NT2/D1 (cell line): ENCODE measurements at regions not wholly inside any gene's neighbourhood (a gene's known extent, or its start where the extent isn't known, plus 50 kb on each side); places are given as distances from the start of the nearest gene placed in this dataset.
"Not testable (repeated sequence)": the region's sequence is repeated elsewhere in the genome, so short reads cannot be mapped to it uniquely, and the experiment has no call there.

ENCODE experiments used
- DNase-seq: peaks from one replicate; pipeline ENCODE4 v3.0.0-alpha.2; 2011; ENCODE audit warnings: low read depth, low spot score
- H3K27me3 ChIP-seq: 2 replicates; pipeline ENCODE4 v1.6.0; 2011; ENCODE audit warnings: mild to moderate bottlenecking; ENCODE audit not compliant: insufficient read length, insufficient read depth
- H3K36me3 ChIP-seq: 2 replicates; pipeline ENCODE4 v1.6.1; 2011; ENCODE audit warnings: mild to moderate bottlenecking, low read length, mixed read lengths; ENCODE audit not compliant: insufficient read depth, insufficient read length
- H3K4me1 ChIP-seq: 2 replicates; pipeline ENCODE4 v1.5.1; 2011; ENCODE audit not compliant: insufficient read depth, insufficient read length
- H3K4me3 ChIP-seq: 2 replicates; pipeline ENCODE4 v1.5.1; 2011; ENCODE audit warnings: low read depth; ENCODE audit not compliant: insufficient read length
- H3K9ac ChIP-seq: 2 replicates; pipeline ENCODE4 v1.6.0; 2011; ENCODE audit warnings: low read depth; ENCODE audit not compliant: insufficient read length
- H3K9me3 ChIP-seq: 2 replicates; pipeline ENCODE4 v1.5.1; 2011; ENCODE audit warnings: mild to moderate bottlenecking, low read length; ENCODE audit not compliant: insufficient read depth
- SUZ12 ChIP-seq: IDR thresholded peaks from 2 replicates; pipeline ENCODE4 v1.6.1; 2011; ENCODE audit not compliant: insufficient read length, insufficient read depth; ENCODE audit errors: extremely low read depth
- YY1 ChIP-seq: IDR thresholded peaks from 2 replicates; pipeline ENCODE4 v1.6.1; 2011; ENCODE audit not compliant: insufficient read length, insufficient read depth
- ZNF274 ChIP-seq: IDR thresholded peaks from 2 replicates; pipeline ENCODE4 v1.6.1; 2011; ENCODE audit warnings: mild to moderate bottlenecking, low read depth, low read length

- Histone ChIP-seq H3K36me3 (no peaks in the 10 kb centered on the region), H3K9me3 (no peaks in the 10 kb centered on the region), H3K27me3 (no peaks in the 10 kb centered on the region), H3K9ac (no peak overlapping the region), H3K4me1 (no peaks in the 10 kb centered on the region), H3K4me3 (no peak overlapping the region)
- no peak for TF ChIP-seq ZNF274
- no peak for TF ChIP-seq SUZ12
- TF ChIP-seq YY1 = no peak
- no peak for DNase-seq
Measured at GRCh38 chr5:53257806-53258373, 148.3 kb upstream of the MOCS2 start.

DNA sequence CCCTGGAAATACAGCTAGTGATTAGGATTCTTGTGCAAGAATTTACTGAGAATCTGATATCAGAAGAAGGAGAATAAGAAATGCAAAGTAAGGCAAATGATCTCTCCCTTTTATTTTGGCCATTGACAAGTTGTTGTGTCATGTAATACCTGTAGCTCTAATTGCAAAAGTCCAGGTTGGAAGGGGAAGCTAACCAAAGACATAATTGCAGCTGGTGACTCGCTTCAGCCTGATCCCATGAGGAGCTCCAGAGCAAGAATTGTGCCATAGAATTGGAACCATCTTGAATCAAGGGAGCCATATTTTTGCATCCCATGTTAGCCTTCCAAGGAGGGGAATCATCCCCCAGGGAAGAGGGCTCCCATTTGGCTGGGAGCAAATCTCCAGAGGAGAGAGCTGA, 149.6 kb upstream of the MOCS2 start:
- TF ChIP-seq ZNF274 = no peak
- no peak for TF ChIP-seq SUZ12
- TF ChIP-seq YY1 = no peak
- Histone ChIP-seq H3K27me3 (no peaks in the 10 kb centered on the region), H3K9me3 (no peaks in the 10 kb centered on the region), H3K4me1 (no peaks in the 10 kb centered on the region), H3K4me3 (no peak overlapping the region), H3K36me3 (no peaks in the 10 kb centered on the region), H3K9ac (no peak overlapping the region)
- no peak for DNase-seq

DNA sequence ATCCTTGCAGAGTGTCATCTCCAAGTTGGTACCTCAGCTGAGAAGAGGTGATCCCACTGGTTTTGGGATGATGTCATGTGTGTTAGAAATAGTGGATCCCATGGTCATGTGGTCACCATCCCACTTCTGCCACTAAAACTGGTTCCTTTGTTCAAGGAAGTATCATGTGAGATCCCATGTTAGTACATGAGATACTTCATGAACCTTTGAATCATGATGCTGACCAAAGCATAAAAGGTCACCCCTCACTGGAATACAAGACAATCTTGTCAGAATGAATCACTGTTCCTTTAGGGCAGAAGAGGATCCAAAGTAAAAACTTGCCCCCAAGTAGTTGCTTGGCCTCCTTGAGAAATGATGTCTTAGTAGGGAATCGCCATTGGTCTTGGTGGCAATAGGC, 150.9 kb upstream of the MOCS2 start:
- no peak overlapping the region for H3K9ac ChIP-seq
- H3K36me3 ChIP-seq = no peaks in the 10 kb centered on the region
- no peaks in the 10 kb centered on the region for H3K9me3 ChIP-seq
- TF ChIP-seq ZNF274 (no peak), YY1 (no peak), SUZ12 (no peak)
- no peaks in the 10 kb centered on the region for H3K4me1 ChIP-seq
- DNase-seq = no peak
- no peaks in the 10 kb centered on the region for H3K27me3 ChIP-seq
- no peak overlapping the region for H3K4me3 ChIP-seq

DNA sequence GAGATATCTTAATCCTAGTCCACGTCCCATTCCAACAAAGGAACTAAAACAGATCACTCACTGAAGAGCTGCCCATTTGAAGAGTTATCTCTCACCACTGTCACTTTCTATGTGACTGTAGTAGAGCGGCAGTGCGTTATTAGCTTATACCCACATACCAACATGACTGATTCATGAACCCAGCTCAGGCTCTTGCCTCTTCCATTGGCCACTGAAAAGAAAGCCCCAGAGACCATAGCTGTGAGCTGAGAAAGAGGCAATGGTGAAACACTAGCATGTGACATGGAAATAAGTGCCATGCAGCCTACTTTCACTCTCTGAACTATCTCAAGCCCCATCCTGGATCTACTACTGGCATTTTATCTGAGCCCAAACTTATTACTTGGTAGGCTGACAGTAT, 151.7 kb upstream of the MOCS2 start:
- Histone ChIP-seq H3K36me3 (no peaks in the 10 kb centered on the region), H3K27me3 (no peaks in the 10 kb centered on the region), H3K9ac (no peak overlapping the region), H3K4me1 (no peaks in the 10 kb centered on the region), H3K9me3 (no peaks in the 10 kb centered on the region), H3K4me3 (no peak overlapping the region)
- no peak for DNase-seq
- TF ChIP-seq YY1 (no peak), ZNF274 (no peak), SUZ12 (no peak)

DNA sequence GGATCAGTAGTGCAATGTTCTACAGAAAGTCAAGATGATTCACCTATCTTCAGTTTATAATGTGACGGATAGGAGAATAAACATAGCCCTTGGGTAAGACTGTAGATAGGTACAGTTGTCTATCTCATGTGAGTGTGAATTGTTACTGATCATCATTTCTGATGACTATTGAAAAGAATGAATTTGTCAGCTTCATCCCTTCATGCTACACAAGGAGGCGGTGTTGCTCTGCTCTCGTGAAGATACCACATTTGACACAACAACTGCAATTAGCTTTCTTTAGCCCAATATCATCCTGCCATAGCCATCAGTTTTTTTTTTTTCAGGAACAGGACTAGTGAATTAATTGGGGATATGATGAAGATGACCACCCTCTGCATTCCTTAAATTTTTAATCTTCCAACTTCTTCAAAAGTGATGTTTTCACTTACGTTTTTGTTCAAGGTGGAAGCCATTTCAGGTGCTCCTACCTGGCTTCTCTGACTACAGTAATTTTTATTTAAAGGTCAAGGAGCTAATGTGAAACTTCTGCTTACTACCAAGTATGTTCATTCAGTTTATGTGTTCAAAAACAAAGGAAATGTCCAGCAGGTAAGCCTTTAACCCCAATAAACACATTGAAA, 152.9 kb upstream of the MOCS2 start:
- H3K4me1 ChIP-seq = no peaks in the 10 kb centered on the region
- no peak overlapping the region for H3K9ac ChIP-seq
- no peak overlapping the region for H3K4me3 ChIP-seq
- no peak for DNase-seq
- peaks cover under 1% of the 10 kb centered on the region; the same call in 1 of the 2 replicates for H3K9me3 ChIP-seq
- H3K27me3 ChIP-seq = no peaks in the 10 kb centered on the region
- no peaks in the 10 kb centered on the region for H3K36me3 ChIP-seq
- no peak for TF ChIP-seq YY1
- TF ChIP-seq SUZ12 = no peak
- TF ChIP-seq ZNF274 = no peak

DNA sequence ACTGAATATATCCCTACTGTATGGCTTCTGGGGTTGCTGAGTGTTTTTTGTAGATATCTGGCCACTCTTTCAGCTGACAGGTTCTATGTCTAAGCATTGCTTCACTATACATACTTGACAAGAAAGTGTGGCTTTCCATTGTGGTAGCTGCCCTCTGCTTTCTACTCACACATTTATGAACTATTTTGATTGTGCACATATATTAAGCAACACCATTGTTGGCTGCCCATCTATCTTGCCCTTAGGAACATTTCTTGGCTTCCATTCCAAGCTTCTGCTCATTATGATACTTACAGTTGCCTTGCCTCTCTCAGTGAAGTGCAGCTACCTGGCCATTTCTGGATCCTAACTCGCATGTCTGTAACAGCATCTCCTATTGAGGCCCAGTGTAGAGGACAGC, 153.6 kb upstream of the MOCS2 start:
- no peak for TF ChIP-seq YY1
- Histone ChIP-seq H3K9me3 (peaks cover 8% of the 10 kb centered on the region), H3K36me3 (no peaks in the 10 kb centered on the region), H3K4me3 (no peak overlapping the region), H3K4me1 (no peaks in the 10 kb centered on the region), H3K27me3 (no peaks in the 10 kb centered on the region), H3K9ac (no peak overlapping the region)
- no peak for DNase-seq

DNA sequence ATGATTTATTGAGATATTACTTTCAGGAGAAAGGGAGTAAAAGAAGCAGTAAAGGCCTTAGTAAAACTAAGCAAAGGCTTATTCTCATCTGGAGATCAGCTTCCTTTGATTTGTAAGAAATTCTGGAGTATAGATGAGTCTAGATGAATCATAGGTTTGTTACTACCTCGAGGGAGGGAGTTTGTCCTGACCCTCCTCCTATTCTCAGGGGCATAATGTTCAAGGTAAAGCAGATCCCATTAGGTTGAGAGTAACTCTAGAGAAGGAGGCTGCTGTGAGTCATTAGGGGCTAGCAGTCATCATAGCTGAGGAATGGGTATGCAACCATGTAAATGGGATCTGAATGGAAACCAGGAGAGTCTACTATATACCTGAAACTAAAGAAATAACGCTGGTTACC, 155.5 kb upstream of the MOCS2 start:
- no peak overlapping the region for H3K9ac ChIP-seq
- no peak for DNase-seq
- H3K4me3 ChIP-seq = no peak overlapping the region
- H3K4me1 ChIP-seq = no peaks in the 10 kb centered on the region
- TF ChIP-seq YY1 (no peak), SUZ12 (no peak), ZNF274 (no peak)
- no peaks in the 10 kb centered on the region for H3K36me3 ChIP-seq
- H3K9me3 ChIP-seq = peaks cover 10% of the 10 kb centered on the region
- H3K27me3 ChIP-seq = no peaks in the 10 kb centered on the region

DNA sequence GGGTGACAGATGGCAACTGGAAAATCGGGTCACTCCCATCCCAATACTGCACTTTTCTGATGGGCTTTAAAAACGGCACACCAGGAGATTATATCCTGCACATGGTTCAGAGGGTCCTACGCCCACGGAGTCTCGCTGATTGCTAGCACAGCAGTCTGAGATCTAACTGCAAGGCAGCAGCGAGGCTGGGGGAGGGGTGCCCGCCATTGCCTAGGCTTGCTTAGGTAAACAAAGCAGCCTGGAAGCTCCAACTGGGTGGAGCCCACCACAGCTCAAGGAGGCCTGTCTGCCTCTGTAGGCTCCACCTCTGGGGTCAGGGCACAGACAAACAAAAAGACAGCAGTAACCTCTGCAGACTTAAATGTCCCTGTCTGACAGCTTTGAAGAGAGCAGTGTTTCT, 158.7 kb upstream of the MOCS2 start:
- not testable (repeated sequence) for H3K27me3 ChIP-seq

More for the DNA sequence above, 158.7 kb upstream of the MOCS2 start:
- not testable (repeated sequence) for H3K4me1 ChIP-seq, DNase-seq, H3K36me3 ChIP-seq, H3K9ac ChIP-seq, H3K9me3 ChIP-seq, H3K4me3 ChIP-seq
